HFFc6 (cell line): ENCODE measurements at regions not wholly inside any gene's neighbourhood (a gene's known extent, or its start where the extent isn't known, plus 50 kb on each side); places are given as distances from the start of the nearest gene placed in this dataset.

Experiments used
- DNase-seq: peaks from one replicate; pipeline ENCODE4 v3.0.0-alpha.2; 2018
- H3K27ac Mint-ChIP-seq: 2 replicates; pipeline ENCODE4 v1.8.0; 2020; ENCODE audit warnings: mild to moderate bottlenecking, mixed read lengths
- H3K27me3 Mint-ChIP-seq: 2 replicates; pipeline ENCODE4 v1.8.0; 2021; ENCODE audit warnings: mild to moderate bottlenecking, moderate library complexity, mixed read lengths; ENCODE audit not compliant: insufficient read depth
- H3K36me3 Mint-ChIP-seq: 2 replicates; pipeline ENCODE4 v1.8.0; 2021; ENCODE audit warnings: low read depth, mixed read lengths
- H3K4me1 Mint-ChIP-seq: 2 replicates; pipeline ENCODE4 v1.8.0; 2020; ENCODE audit warnings: low read depth, mixed read lengths
- H3K4me3 Mint-ChIP-seq: 2 replicates; pipeline ENCODE4 v1.8.0; 2020; ENCODE audit warnings: mild to moderate bottlenecking, moderate library complexity, mixed read lengths
- H3K9me3 Mint-ChIP-seq: 2 replicates; pipeline ENCODE4 v1.8.0; 2020; ENCODE audit warnings: mild to moderate bottlenecking, mixed read lengths
- CTCF ChIP-seq: fragments of 200-600 bp; sonication (generic); IDR thresholded peaks from 2 replicates; pipeline ENCODE4 v1.5.0; 2021; ENCODE audit warnings: antibody characterized with exemption, mild to moderate bottlenecking

DNA sequence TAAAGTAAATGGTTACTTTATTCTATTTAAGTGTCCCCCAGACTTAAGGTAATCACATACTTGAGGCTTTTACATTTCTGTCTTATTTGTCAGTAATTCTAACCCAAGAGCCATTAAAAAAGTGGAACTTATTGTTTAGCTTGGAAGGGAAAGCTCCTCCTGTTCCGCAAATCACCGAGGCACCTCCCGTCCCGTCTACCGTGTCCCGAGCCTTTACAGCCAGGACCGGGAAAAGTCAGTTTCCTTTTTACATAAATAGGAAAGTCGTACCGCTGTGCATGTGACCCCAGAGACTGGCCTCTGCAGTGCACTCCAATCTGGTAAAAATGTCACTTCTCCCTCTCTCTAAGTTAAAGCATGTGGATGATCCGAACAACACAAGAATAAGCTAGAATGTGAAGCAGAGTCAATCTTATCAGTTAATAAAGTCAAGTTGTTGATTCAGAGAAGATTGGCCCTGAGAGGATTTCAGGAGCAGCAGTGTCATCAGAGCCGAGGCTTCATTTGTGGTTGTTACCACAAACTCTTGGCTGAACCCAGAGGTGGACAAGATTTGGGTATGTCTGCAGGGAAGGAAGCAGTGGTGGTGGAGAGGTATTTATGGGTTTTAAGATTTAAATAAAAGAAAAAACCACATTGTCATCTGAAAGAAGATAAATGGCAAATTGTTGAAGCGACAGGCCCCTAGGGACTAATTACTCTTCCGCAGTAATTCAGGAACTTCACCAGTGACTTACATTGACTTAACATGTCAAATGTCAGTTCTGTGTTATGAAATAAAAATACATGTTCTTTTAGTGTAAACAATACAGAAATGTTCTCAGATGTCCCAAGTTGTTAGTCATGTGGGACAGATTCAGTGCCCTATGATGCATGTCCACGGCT, 316.6 kb upstream of the ZNF32 start:
- no peaks in the 10 kb centered on the region for H3K9me3 Mint-ChIP-seq
- DNase-seq, result peak; percentile 20
- no peak overlapping the region for H3K27ac Mint-ChIP-seq
- peak overlapping the region; percentile 10; the same call in 1 of the 2 replicates for H3K4me3 Mint-ChIP-seq
- no peak for TF ChIP-seq CTCF
- peaks cover 2% of the 10 kb centered on the region for H3K27me3 Mint-ChIP-seq
- peaks cover 46% of the 10 kb centered on the region for H3K4me1 Mint-ChIP-seq
- no peaks in the 10 kb centered on the region for H3K36me3 Mint-ChIP-seq

DNA sequence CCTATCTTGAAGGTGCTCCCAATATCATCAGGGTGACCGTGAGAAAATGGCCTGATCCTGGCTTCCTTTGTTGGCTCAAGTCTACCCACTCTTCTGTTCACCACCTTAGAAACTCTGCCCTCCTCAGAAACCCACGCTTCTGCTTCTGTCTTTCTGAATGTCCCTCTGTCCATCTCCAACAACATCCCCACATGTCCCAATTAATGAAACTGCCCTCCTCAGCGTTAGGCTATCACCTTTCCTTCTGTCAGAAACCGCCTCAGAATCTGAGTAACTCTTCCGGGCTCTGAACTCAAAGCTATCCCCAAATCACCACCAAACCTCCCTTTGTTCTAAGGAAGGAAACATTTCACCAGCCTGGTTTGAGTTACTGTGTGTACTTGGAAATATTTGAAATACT, 315.8 kb upstream of the ZNF32 start:
- no peaks in the 10 kb centered on the region for H3K9me3 Mint-ChIP-seq
- H3K27ac Mint-ChIP-seq, result no peak overlapping the region
- H3K36me3 Mint-ChIP-seq, result no peaks in the 10 kb centered on the region
- H3K4me1 Mint-ChIP-seq, result peaks cover 46% of the 10 kb centered on the region
- TF ChIP-seq CTCF, result no peak
- DNase-seq, result no peak
- H3K27me3 Mint-ChIP-seq, result peaks cover 1% of the 10 kb centered on the region; the same call in 1 of the 2 replicates
- H3K4me3 Mint-ChIP-seq, result no peak overlapping the region

GRCh38 chr10:43963793-43964425, 315.2 kb upstream of the ZNF32 start:
- Mint-ChIP-seq H3K4me1 (peaks cover 46% of the 10 kb centered on the region), H3K36me3 (no peaks in the 10 kb centered on the region), H3K27ac (no peak overlapping the region), H3K4me3 (no peak overlapping the region), H3K9me3 (no peaks in the 10 kb centered on the region), H3K27me3 (peaks cover 3% of the 10 kb centered on the region)
- no peak for TF ChIP-seq CTCF
- no peak for DNase-seq

GRCh38 chr10:43963379-43963778, 314.7 kb upstream of the ZNF32 start:
- H3K4me3 Mint-ChIP-seq, result no peak overlapping the region
- peaks cover 46% of the 10 kb centered on the region for H3K4me1 Mint-ChIP-seq
- H3K9me3 Mint-ChIP-seq, result no peaks in the 10 kb centered on the region
- peaks cover 3% of the 10 kb centered on the region for H3K27me3 Mint-ChIP-seq
- H3K36me3 Mint-ChIP-seq, result no peaks in the 10 kb centered on the region
- TF ChIP-seq CTCF, result no peak
- H3K27ac Mint-ChIP-seq, result no peak overlapping the region
- DNase-seq, result no peak

DNA sequence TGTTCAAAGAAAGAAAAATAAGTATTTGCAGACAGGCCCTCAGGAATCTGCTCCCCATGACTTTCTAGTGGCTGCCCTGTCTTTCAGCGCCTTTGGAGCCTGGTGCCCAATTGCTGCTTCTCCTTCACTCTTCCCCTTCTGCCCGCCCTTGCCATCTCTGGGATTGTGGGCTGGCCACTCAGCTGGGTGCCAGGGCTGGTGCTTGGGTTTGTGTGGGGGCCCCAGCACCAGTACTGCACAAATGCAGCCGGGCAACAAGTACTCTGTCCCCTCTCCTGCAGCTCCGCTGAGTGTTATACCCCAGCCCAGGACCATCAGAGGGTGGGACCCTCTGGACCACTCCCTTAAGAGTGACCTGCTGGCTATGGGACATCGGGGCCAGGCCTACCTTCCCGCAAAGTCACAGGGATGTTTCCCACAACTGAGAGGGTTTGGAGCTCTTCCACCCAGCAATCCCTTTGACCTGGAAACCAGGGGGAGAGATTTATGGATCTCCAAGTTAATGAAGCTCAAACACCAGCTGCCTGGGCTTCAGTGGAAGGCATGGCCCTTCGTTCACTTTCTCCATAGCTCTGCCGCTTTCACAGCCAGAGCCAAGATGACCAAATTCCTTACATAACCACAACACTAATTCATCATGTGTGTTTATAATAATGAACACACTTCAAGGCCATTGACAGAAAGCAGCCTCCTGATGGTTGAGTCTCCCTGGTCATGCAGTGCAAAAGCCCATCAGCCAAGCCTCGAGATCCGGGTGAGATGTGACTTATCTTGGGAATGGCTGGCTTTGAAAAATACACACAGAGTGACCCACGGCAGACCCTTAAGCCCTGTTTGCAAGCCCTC, 313.9 kb upstream of the ZNF32 start:
- Mint-ChIP-seq H3K36me3 (no peaks in the 10 kb centered on the region), H3K27me3 (peaks cover 3% of the 10 kb centered on the region), H3K27ac (no peak overlapping the region; the same call in 1 of the 2 replicates), H3K9me3 (no peaks in the 10 kb centered on the region), H3K4me3 (no peak overlapping the region), H3K4me1 (peaks cover 46% of the 10 kb centered on the region)
- DNase-seq, result no peak
- no peak for TF ChIP-seq CTCF
